NCI-H774 (cell line): ENCODE measurements at regions not wholly inside any gene's neighbourhood (a gene's known extent, or its start where the extent isn't known, plus 50 kb on each side); places are given as distances from the start of the nearest gene placed in this dataset.

Experiments
- DNase-seq: peaks from one replicate; lab custom pipeline; 2025; lab: John Stamatoyannopoulos, UW

GRCh38 chr4:179437962-179438361, 1995.7 kb upstream of the AGA start:
- DNase-seq: no peak

DNA sequence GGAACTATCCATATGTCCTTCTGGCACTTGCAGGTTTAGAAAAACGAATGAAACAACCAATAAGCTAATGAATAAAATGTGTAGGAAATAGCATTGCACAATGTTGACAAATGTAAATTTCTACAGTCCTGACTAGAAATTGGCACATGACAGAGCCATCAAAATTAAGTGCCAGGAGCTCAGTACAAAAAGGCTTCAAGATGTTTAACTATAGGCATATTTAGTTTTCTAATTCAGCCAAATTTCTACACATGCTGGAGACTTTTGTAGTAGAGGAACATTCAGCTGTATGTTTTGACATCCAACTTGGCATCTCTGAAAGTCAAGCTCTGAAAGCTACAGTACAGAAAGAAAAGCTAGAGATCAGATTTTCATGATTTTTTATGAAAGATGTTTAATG, 1999.4 kb upstream of the AGA start:
- DNase-seq: no peak

- no peak for DNase-seq
Observed at GRCh38 chr4:179447308-179447707, 2005.1 kb upstream of the AGA start.

DNA sequence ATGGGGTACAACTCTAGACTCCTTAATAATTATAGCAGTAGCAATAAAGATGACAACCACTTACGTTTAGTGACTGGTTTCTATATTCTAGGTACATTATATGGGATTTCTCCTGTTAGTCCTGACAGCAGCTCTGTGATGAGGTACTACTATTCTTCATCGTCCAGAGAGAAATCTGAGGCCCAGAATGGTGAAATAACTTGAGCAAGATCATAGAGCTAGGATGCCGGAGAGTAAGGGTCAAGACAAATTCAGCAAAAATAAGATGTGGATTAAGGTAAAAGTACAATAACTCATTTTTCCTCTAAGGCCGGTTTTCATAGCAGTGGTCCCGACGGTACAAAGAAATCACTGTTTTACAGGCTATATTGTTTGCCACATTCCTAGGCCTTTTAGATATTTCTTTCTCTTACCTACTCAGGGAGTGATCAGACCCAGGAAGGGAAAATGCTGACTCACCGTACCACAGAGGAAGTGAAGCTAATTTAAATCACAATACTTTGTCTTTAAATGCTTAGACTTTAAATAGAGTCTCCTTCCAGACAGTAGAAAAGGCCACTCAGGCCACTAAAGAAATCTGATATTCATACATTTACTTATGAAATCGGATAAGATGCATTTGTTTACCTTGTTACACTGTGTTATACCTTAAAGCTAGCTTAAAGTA, 2023.0 kb upstream of the AGA start:
- DNase-seq: no peak

DNA sequence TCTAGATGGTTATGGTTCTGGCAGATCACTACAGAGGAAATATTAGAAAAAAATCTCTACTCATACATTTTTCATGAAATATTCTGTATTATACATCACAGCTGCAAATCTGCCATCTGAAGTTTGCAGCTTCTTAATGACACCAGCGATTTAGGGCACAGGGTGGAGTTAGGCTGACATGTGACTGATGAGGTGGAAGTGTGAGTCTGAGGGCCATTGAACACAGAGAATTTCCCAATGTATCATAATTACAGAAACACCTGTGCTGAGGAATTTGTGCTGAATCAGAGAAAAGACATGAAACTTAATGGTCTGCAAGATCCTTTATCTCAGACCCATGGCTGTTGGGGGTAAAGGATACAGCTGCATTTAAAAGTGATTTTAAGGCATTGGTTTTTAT, 2025.6 kb upstream of the AGA start:
- no peak for DNase-seq

DNA sequence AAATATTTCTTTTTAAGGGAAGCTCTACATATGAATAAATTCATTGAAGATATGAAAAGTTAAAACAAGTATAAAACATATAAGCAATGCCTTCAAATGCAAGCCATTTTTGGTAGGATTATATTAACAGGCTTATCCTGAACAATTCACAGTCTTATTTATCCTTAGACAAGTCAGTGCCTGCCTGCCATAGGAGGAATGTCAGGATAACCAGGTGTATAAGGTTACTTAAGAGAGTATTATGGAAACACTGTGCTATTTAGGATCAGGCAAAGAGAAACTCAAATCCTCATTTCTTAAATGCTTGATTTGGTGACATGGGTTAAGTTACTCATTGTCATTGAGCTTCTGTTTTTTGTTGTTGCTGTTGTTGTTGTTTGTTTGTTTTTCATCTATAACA, 2029.9 kb upstream of the AGA start:
- DNase-seq: no peak

GRCh38 chr4:179478608-179479007, 2036.4 kb upstream of the AGA start:
- no peak for DNase-seq

DNA sequence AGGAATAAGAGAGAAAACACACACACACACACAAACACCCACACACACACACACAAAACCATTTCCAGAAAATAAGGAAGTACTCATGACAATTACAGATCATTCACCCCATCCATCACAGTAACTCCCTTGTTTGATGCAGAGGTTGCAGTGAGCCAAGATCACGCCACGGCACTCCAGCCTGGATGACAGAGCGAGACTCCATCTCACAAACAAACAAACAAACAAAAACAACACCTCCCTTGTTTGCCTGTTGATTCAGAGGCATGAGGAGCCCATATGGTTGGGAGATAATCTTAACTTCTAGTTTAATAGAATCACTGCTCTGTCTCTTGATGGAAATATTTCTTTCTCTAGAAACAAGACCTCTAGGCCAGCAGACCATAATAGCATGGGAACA, 2043.5 kb upstream of the AGA start:
- DNase-seq: no peak

GRCh38 chr4:179486570-179487335, 2044.5 kb upstream of the AGA start:
- DNase-seq: no peak

- DNase-seq: no peak
Observed at GRCh38 chr4:179492260-179493080, 2050.2 kb upstream of the AGA start.

DNA sequence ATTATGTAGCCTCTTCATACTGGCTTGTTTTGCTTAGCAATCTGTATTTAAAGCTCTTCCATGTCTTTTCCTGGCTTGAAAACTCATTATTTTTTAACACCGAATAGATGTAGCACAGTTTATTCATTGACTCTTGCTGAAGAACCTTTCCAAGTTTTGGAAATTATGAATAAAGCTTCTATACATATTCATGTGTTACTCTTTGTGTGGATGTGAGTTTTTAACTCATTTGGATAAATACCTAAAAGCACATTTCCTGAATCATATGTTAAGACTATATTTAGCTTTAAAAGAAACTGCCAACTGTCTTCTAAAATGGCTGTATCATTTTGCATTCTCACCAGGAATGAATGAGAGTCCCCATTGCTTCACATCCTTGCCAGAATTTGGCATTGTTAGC, 2061.7 kb upstream of the AGA start:
- no peak for DNase-seq

- DNase-seq: no peak
Observed at GRCh38 chr4:179509489-179509888, 2067.3 kb upstream of the AGA start.

DNA sequence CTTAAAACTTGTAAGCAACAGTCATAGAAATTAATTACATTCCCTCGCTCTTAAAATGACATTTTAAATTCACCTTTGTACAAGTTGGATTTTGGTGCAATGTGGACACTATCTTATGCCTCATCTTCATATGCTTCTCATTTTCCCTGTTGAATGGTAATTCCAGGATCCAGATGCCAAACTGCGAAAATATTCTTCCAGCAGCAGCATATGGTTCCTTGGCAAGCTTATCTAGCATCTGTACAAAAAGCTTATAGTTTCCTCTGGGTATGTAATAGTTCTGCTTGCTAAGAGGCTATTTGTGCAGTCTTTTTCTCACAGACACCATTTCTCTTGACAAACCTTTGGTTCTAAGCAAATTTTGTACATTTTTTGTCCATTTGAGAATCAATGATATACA, 2079.7 kb upstream of the AGA start:
- DNase-seq: no peak

DNA sequence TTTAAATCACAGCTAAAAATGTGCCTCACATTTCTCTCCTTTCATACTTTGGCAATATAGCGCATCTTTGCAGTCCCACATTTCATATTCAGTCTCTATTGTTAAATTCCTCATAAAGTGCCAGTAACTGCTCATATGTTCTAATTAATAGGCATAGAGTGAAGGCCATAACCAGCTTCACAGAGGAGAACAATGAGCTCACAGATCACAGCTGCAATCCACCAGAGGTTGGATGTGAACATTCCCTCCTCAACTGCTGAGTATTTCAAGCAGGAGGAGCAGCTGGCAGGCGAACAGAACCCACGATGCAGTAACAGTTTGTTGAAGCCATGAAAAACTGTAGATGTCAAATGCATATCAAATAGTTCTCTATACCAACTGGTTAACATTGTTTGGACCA, 2088.7 kb upstream of the AGA start:
- DNase-seq: no peak

DNA sequence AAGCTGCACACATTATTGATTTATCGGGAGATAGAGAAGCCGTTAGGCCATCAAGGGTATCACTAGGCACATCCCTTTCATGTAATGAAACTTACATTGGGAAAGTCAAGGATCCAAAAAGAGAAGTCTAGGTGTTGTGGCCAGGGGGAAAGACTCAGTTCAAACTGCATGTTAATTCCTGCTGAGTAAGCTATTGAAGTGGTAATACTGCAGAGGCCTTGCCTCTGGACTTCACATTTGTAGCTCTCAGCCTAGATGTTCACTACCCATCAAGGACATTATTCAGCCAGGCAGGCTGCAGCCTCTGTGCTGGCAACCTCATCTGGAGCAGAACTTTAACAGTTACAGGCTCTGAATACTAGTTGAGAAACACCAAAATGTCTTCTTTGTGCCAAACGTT, 2094.5 kb upstream of the AGA start:
- DNase-seq: no peak

GRCh38 chr4:179539641-179540040, 2097.4 kb upstream of the AGA start:
- no peak for DNase-seq

GRCh38 chr4:179543771-179544170, 2101.5 kb upstream of the AGA start:
- DNase-seq: no peak

DNA sequence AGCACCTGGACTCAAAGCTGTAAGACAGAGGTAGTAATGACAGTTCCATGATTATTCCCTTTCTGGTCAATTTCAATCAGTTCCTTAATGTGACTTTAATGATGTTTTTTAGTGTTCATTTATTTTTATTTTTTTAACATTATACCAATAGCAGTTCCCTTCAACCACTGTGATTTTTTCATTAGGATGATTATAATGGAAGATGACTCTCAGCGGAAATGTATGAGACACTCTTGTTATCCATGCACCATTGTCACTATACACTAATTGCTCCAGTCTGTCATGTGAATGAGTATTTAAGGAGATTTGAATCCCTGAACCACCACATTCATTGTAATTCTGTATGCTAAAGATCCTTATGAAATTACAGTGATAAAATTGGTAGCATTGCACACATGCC, 2102.3 kb upstream of the AGA start:
- no peak for DNase-seq

DNA sequence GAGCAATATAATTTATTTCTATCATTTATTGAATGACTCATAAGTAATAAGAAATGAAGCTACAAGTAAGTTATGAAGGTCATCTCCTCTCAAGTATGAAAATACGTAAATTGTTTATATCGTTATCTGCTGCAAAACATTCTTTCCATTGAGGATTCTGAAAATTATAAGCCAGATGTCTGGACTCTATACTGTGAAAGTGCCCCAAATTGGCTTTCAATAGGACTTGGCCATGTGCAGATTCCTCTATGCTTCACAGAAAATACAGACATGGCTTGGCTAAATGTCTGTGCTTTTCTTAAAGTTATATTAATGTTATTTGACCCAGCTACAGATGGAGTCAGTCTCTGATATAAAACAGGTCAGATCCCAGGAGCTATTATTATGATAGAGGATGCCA, 2109.9 kb upstream of the AGA start:
- DNase-seq: no peak

DNA sequence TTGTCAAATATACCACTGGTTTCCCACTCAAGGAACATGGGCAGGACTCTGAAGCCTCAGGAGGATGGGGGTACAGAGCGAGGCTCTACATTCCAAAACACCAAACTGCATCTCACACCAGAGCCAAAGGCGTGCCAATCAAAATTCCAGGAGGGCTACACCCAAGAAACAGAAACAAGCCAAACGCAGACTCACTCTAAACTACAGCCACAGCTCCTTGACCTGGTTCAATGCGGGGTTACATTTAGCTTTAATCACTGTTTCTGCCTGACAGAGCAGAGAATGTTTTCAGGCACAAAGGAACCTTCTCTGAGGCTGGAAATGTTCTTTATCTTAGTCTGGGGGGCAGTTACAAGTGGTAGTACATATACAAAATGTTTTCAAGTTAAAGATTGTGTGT, 2121.5 kb upstream of the AGA start:
- DNase-seq: no peak

DNA sequence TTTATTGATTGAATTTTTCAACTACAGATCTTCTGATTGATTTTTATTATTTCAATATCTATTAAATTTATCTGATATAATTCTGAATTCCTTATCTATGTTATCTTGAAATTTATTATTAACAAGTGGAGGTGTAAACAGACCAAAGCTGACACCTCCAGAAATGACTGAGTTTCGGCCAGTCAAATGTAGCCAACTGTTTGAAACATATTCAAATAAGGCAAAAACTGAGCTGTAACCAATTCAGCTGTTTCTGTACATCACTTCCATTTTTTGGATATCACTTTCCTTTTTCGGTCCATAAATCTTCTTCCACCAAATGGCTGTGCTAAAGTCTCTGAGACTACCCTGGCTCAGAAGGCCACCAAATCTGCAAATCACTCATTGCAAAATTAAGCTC, 2127.3 kb upstream of the AGA start:
- no peak for DNase-seq

DNA sequence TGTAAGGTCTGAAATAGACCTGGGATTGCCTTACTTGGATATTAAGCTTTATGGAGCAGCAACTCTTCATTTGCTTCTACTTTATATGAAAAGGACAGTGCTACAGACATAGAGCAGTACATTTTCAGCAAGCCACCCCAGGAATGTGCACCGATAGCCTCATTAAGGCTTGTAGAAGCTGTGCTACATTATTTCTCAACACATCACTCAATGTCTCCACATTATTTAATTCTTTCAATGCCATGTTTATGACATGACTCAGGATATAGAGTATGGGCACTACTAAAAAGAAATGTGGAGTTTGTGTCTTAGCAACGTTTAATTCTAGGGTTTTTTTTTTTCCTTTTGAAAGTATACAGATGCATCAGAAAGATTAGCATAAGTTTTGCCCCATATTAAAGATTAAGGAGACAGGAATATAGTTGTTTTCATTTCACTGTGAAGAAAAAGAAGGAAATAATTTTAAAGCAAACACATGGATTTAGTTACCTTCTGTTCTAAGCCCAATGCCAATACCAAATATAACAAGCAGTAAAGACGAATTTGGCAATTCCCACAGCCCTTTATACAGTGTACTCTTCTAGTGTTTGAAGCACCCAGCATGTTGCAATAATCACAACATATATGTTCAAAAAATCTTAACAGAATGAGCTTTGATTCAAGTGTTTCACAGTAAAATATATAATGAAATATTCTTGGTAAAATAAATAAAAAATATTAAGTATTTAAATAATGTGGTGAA, 2140.1 kb upstream of the AGA start:
- DNase-seq: no peak
